OCI-LY3 (cell line): ENCODE measurements at regions not wholly inside any gene's neighbourhood (a gene's known extent, or its start where the extent isn't known, plus 50 kb on each side); places are given as distances from the start of the nearest gene placed in this dataset.

Experiments
- H2AFZ ChIP-seq: fragments of 200-600, 300-600 bp; shearing (Covaris generic); 2 replicates; pipeline ENCODE4 v1.6.0; 2014; ENCODE audit warnings: antibody characterized with exemption, low read depth, low read length
- H3K27ac ChIP-seq: fragments of 200-600, 300-600 bp; sonication (generic); 2 replicates; pipeline ENCODE4 v1.5.1; 2014; ENCODE audit warnings: mild to moderate bottlenecking, low read length, moderate library complexity, mixed read lengths
- H3K27me3 ChIP-seq: fragments of 200-600, 300-600 bp; sonication (generic); 2 replicates; pipeline ENCODE4 v1.6.1; 2014; ENCODE audit warnings: low read depth, low read length, mixed read lengths
- H3K36me3 ChIP-seq: fragments of 200-600, 300-600 bp; sonication (generic); replicated peaks from 2 replicates; pipeline ENCODE3; 2014; ENCODE audit warnings: low read depth, low read length, mixed read lengths
- H3K4me1 ChIP-seq: fragments of 300-600, 200-600 bp; sonication (generic); 2 replicates; pipeline ENCODE4 v1.6.1; 2014; ENCODE audit warnings: low read length, mixed read lengths
- H3K4me2 ChIP-seq: fragments of 200-600, 300-600 bp; sonication (generic); 2 replicates; pipeline ENCODE4 v1.6.1; 2014; ENCODE audit warnings: low read length, mixed read lengths
- H3K4me3 ChIP-seq: fragments of 300-600, 200-600 bp; sonication (generic); 2 replicates; pipeline ENCODE4 v1.5.1; 2014; ENCODE audit warnings: antibody characterized with exemption, mild to moderate bottlenecking, low read length, moderate library complexity
- H3K79me2 ChIP-seq: fragments of 300-600, 200-600 bp; shearing (Covaris generic); 2 replicates; pipeline ENCODE4 v1.6.1; 2014; ENCODE audit warnings: mild to moderate bottlenecking, low read length, mixed read lengths
- H3K9ac ChIP-seq: fragments of 300-600, 200-600 bp; shearing (Covaris generic); 2 replicates; pipeline ENCODE4 v1.6.0; 2014; ENCODE audit warnings: mild to moderate bottlenecking, low read length, moderate library complexity
- H3K9me3 ChIP-seq: fragments of 200-600, 300-600 bp; shearing (Covaris generic); 2 replicates; pipeline ENCODE4 v1.6.1; 2014; ENCODE audit warnings: low read length, mixed read lengths; ENCODE audit not compliant: insufficient read depth
- H4K20me1 ChIP-seq: fragments of 200-600, 300-600 bp; sonication (generic); 2 replicates; pipeline ENCODE4 v1.6.1; 2016; ENCODE audit warnings: low read length, mixed read lengths; ENCODE audit not compliant: insufficient read depth
- CTCF ChIP-seq: fragments of 200-600, 300-600 bp; sonication (generic); IDR thresholded peaks from 2 replicates; pipeline ENCODE4 v1.5.1; 2014; ENCODE audit warnings: antibody characterized with exemption, low read length, low read depth
- EZH2phosphoT487 ChIP-seq: fragments of 200-600 bp; shearing (Covaris generic); IDR thresholded peaks from 2 replicates; pipeline ENCODE4 v1.6.1; 2018; ENCODE audit warnings: antibody characterized with exemption, mixed run types, low read depth

GRCh38 chr11:34744511-34744910 is 123.6 kb downstream of the EHF start:
- H3K36me3 ChIP-seq: no peaks in the 10 kb centered on the region
- no peak overlapping the region for H3K4me2 ChIP-seq
- TF ChIP-seq EZH2phosphoT487 (no peak), CTCF (no peak)
- no peaks in the 10 kb centered on the region for H4K20me1 ChIP-seq
- H3K9me3 ChIP-seq: no peaks in the 10 kb centered on the region
- no peak overlapping the region for H3K4me3 ChIP-seq
- H3K9ac ChIP-seq: no peak overlapping the region
- 0 out of 2 replicates have a peak, but pooled peaks cover 4% of the 10 kb centered on the region for H3K27me3 ChIP-seq
- no peaks in the 10 kb centered on the region for H3K4me1 ChIP-seq
- H3K27ac ChIP-seq: no peak overlapping the region
- no peak overlapping the region for H2AFZ ChIP-seq
- H3K79me2 ChIP-seq: no peaks in the 10 kb centered on the region

GRCh38 chr11:34738237-34738636 is 117.3 kb downstream of the EHF start:
- Histone ChIP-seq H3K36me3 (no peaks in the 10 kb centered on the region), H2AFZ (no peak overlapping the region), H4K20me1 (no peaks in the 10 kb centered on the region), H3K79me2 (no peaks in the 10 kb centered on the region), H3K9ac (no peak overlapping the region), H3K9me3 (no peaks in the 10 kb centered on the region), H3K27ac (no peak overlapping the region), H3K4me2 (no peak overlapping the region), H3K4me3 (no peak overlapping the region), H3K4me1 (no peaks in the 10 kb centered on the region), H3K27me3 (0 out of 2 replicates have a peak, but pooled peaks cover 4% of the 10 kb centered on the region)
- TF ChIP-seq CTCF (no peak), EZH2phosphoT487 (no peak)

GRCh38 chr11:34732831-34733230 is 111.9 kb downstream of the EHF start:
- no peak overlapping the region for H3K4me3 ChIP-seq
- no peak overlapping the region for H3K9ac ChIP-seq
- H2AFZ ChIP-seq: no peak overlapping the region
- H3K36me3 ChIP-seq: no peaks in the 10 kb centered on the region
- H3K4me1 ChIP-seq: no peaks in the 10 kb centered on the region
- H4K20me1 ChIP-seq: no peaks in the 10 kb centered on the region
- H3K4me2 ChIP-seq: no peak overlapping the region
- H3K9me3 ChIP-seq: no peaks in the 10 kb centered on the region
- TF ChIP-seq CTCF: no peak
- TF ChIP-seq EZH2phosphoT487: no peak
- H3K27ac ChIP-seq: no peak overlapping the region
- H3K27me3 ChIP-seq: no peaks in the 10 kb centered on the region
- H3K79me2 ChIP-seq: no peaks in the 10 kb centered on the region

- Histone ChIP-seq H4K20me1 (no peaks in the 10 kb centered on the region), H3K9me3 (no peaks in the 10 kb centered on the region), H3K4me3 (no peak overlapping the region), H3K79me2 (no peaks in the 10 kb centered on the region), H2AFZ (no peak overlapping the region), H3K9ac (no peak overlapping the region), H3K4me2 (no peak overlapping the region), H3K36me3 (no peaks in the 10 kb centered on the region), H3K4me1 (no peaks in the 10 kb centered on the region), H3K27me3 (no peaks in the 10 kb centered on the region), H3K27ac (no peak overlapping the region)
- no peak for TF ChIP-seq EZH2phosphoT487
- TF ChIP-seq CTCF: no peak
Measured at GRCh38 chr11:34731603-34732002, 110.7 kb downstream of the EHF start.
